Neural cell (in vitro differentiated cells): ENCODE measurements at regions not wholly inside any gene's neighbourhood (a gene's known extent, or its start where the extent isn't known, plus 50 kb on each side); places are given as distances from the start of the nearest gene placed in this dataset.

ENCODE experiments used
- CTCF ChIP-seq: fragments of 450-650 bp; IDR thresholded peaks from 2 replicates; pipeline ENCODE4 v1.5.1; 2014; ENCODE audit warnings: antibody characterized with exemption, mild to moderate bottlenecking, moderate library complexity; ENCODE audit not compliant: poor library complexity, severe bottlenecking
- EP300 ChIP-seq: fragments of 450-650 bp; conservative IDR thresholded peaks from 2 replicates; pipeline ENCODE4 v1.6.1; 2014; ENCODE audit warnings: antibody characterized with exemption, mild to moderate bottlenecking, moderate library complexity; ENCODE audit not compliant: poor library complexity, severe bottlenecking
- EZH2 ChIP-seq: fragments of 200-600, 300-800 bp; shearing (Covaris generic), sonication (generic); IDR thresholded peaks from 2 replicates; pipeline ENCODE4 v1.6.1; 2014; ENCODE audit warnings: antibody characterized with exemption, low read length, borderline replicate concordance, mild to moderate bottlenecking; ENCODE audit not compliant: insufficient read depth, poor library complexity, severe bottlenecking
- MXI1 ChIP-seq: fragments of 450-650 bp; conservative IDR thresholded peaks from 2 replicates; pipeline ENCODE4 v1.6.1; 2014; ENCODE audit warnings: antibody characterized with exemption, mild to moderate bottlenecking; ENCODE audit not compliant: poor library complexity, severe bottlenecking
- POLR2AphosphoS5 ChIP-seq: IDR thresholded peaks from 2 replicates; pipeline ENCODE4 v1.6.1; 2012
- RAD21 ChIP-seq: fragments of 450-650 bp; conservative IDR thresholded peaks from 2 replicates; pipeline ENCODE4 v1.6.1; 2014; ENCODE audit warnings: antibody characterized with exemption, mild to moderate bottlenecking, moderate library complexity
- REST ChIP-seq: IDR thresholded peaks from 2 replicates; pipeline ENCODE4 v1.6.1; 2012; ENCODE audit warnings: borderline replicate concordance
- SMC3 ChIP-seq: fragments of 450-650 bp; conservative IDR thresholded peaks from 2 replicates; pipeline ENCODE4 v1.6.1; 2014; ENCODE audit warnings: antibody characterized with exemption, mild to moderate bottlenecking, moderate library complexity; ENCODE audit not compliant: poor library complexity
- TAF1 ChIP-seq: IDR thresholded peaks from 2 replicates; pipeline ENCODE4 v1.6.1; 2012; ENCODE audit warnings: low read depth

DNA sequence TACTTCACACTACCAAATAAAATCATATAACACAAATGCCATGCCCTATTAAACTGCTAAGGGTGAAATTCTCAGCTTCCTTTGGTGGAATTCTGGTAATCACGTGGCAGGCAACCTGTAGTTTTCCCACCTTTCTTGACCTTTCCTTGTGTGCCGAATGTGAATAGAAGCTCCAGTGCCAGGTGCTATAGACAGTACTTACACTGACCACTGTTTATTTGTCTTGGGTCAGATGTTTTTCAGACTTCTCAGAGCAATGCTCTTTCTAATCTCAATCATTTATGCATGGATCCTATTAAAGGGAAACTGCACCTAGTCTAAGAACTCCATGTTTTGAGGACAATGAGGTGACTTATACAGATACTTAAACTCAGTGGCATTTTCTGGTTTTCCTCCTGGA is 296.8 kb upstream of the DIAPH2 start:
- TF ChIP-seq CTCF (no peak), EZH2 (no peak), POLR2AphosphoS5 (no peak), TAF1 (no peak), SMC3 (no peak), EP300 (no peak), MXI1 (no peak), REST (no peak), RAD21 (no peak)
